Mucosa of stomach (tissue), 1 donor: ENCODE measurements at regions not wholly inside any gene's neighbourhood (a gene's known extent, or its start where the extent isn't known, plus 50 kb on each side); places are given as distances from the start of the nearest gene placed in this dataset.

Source experiments
- H3K27me3 ChIP-seq: one replicate; pipeline ENCODE4 v1.7.0; 2013; ENCODE audit warnings: mild to moderate bottlenecking, low read length; ENCODE audit not compliant: control insufficient read depth, insufficient read depth
- H3K36me3 ChIP-seq: one replicate; pipeline ENCODE4 v1.7.0; 2013; ENCODE audit warnings: low read length; ENCODE audit not compliant: control insufficient read depth, insufficient read depth
- H3K4me1 ChIP-seq: one replicate; pipeline ENCODE4 v1.7.0; 2013; ENCODE audit warnings: mild to moderate bottlenecking, low read length; ENCODE audit not compliant: control insufficient read depth, insufficient read depth
- H3K4me3 ChIP-seq: one replicate; pipeline ENCODE4 v1.7.0; 2013; ENCODE audit warnings: low read length
- H3K9ac ChIP-seq: one replicate; pipeline ENCODE4 v1.7.0; 2013; ENCODE audit warnings: mild to moderate bottlenecking, low read length, moderate library complexity
- H3K9me3 ChIP-seq: one replicate; pipeline ENCODE4 v1.7.0; 2013; ENCODE audit warnings: mild to moderate bottlenecking, low read length, moderate library complexity; ENCODE audit not compliant: control insufficient read depth
- donor health status: Pancreatic carcinoma.

DNA sequence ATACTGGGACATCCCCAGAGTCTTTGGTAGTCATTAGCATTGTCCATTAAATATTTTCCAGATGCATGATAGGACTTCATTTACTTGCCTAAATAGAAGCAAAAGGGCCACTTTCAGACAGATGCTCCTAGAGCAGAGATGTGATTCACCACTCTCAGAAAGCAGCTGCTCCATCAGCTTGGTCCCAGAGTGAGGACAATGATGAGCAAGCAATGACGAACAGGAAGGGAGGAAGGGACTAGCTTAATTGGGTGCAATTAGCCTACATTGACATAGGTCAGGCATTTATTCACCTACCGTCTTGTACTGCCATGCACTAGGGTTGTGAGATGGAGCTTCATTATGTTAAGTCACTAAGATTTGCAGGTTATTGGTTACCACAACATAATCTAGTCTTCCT lies 85.1 kb upstream of the PLXNA2 start:
- no peak overlapping the region for H3K4me3 ChIP-seq
- no peaks in the 10 kb centered on the region for H3K36me3 ChIP-seq
- no peaks in the 10 kb centered on the region for H3K9me3 ChIP-seq
- no peak overlapping the region for H3K9ac ChIP-seq
- no peaks in the 10 kb centered on the region for H3K27me3 ChIP-seq
- H3K4me1 ChIP-seq: peaks cover 10% of the 10 kb centered on the region

GRCh38 chr1:208332036-208332773 lies 88.0 kb upstream of the PLXNA2 start:
- H3K9me3 ChIP-seq: no peaks in the 10 kb centered on the region
- H3K27me3 ChIP-seq: no peaks in the 10 kb centered on the region
- no peaks in the 10 kb centered on the region for H3K36me3 ChIP-seq
- no peak overlapping the region for H3K9ac ChIP-seq
- no peak overlapping the region for H3K4me3 ChIP-seq
- H3K4me1 ChIP-seq: peaks cover 10% of the 10 kb centered on the region

DNA sequence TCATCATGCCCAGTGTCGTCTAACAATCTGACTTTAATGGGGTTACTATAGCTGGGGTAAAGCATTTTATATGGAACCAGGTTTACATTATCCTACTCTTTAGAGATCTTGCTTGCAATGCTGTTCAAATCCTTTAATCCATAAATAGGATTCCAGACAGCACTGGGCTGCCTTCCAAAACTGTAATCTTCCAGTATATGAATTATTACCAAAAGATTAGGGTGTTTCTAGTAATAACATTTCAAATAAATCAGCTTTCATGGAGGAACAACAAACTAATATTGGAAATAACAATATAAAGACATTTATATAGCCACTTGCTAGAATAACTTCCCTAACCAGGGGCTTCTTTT lies 88.6 kb upstream of the PLXNA2 start:
- H3K9me3 ChIP-seq: no peaks in the 10 kb centered on the region
- H3K9ac ChIP-seq: no peak overlapping the region
- H3K27me3 ChIP-seq: no peaks in the 10 kb centered on the region
- no peaks in the 10 kb centered on the region for H3K36me3 ChIP-seq
- peaks cover 10% of the 10 kb centered on the region for H3K4me1 ChIP-seq
- H3K4me3 ChIP-seq: no peak overlapping the region

GRCh38 chr1:208333676-208334075 lies 89.5 kb upstream of the PLXNA2 start:
- Histone ChIP-seq H3K36me3 (no peaks in the 10 kb centered on the region), H3K9me3 (no peaks in the 10 kb centered on the region), H3K4me3 (no peak overlapping the region), H3K9ac (no peak overlapping the region), H3K27me3 (no peaks in the 10 kb centered on the region), H3K4me1 (peaks cover 10% of the 10 kb centered on the region)

DNA sequence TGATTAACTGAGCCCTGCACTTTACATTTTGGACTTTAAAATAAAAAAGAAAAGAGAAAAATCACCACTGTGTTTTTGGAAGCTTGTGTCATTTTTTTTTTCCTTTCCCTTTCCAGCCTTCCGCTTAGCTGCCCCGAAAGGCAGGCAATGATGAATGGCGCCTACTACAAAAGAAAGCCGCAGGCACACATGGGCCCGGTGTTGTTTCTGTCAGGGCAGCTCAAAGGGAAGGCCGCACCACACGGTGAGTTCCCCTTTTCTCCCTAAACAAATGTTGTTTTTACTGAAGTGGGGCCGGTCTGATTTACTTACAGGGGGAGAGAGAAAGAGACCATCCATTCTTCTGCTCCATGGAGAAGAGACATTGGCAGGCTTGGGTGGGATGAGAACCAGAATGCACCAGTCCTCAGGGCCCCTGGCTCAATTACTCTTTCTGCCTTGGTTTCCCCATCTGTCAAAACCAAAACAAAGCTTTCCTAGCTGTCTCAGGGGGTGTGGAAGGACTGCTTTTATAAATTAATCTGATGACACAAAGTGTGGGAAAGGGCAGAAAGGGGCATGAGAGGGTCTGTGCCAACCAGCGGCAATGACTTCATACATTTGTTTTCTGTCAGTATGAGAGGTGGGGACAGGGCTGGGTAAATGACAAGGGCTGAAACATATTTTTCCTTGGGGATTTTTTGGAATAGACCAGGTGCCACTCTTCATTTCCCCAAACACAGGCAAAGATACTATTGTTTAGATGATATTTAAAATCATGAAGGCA lies 91.4 kb upstream of the PLXNA2 start:
- Histone ChIP-seq H3K4me1 (peaks cover 10% of the 10 kb centered on the region), H3K36me3 (no peaks in the 10 kb centered on the region), H3K9me3 (no peaks in the 10 kb centered on the region), H3K27me3 (no peaks in the 10 kb centered on the region), H3K9ac (no peak overlapping the region), H3K4me3 (no peak overlapping the region)

DNA sequence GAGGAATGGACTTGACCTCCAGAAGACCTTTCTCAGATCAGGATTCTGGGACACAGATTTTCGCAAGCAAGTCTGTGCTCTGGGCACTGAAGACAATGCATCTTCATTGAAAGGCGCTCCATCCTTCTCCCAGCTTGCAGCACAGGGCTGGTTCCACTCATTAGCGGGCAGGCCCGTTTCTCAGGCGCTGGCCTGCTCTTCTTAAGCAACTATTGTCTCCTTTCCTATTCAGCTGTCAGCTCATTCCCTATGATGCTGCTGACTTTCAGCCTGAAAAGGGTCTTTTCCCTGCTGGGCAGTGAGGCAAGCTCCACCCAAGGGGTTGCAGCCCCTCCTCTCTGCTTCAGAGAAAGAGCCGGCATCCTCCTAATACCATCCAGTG lies 91.9 kb upstream of the PLXNA2 start:
- H3K9me3 ChIP-seq: no peaks in the 10 kb centered on the region
- H3K36me3 ChIP-seq: no peaks in the 10 kb centered on the region
- H3K4me1 ChIP-seq: peaks cover 10% of the 10 kb centered on the region

DNA sequence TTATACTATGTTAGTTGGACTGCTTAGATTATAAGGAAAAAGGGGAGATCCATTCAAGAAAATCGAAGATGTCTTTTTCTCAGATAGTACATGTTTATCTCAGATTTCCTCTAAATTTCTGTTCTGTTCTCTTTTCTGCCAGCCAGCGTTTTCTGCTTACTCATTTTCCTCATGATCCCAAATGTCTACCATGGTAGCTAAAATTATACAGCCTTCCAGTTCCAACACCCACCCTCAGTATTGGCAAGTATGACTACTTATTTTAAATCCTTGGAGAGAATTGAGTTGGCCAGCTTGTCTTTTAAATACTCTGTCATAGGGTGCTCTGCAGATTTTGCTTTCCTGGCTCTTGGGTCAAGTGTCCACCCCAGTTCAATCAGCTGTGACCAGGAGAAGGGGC lies 95.7 kb upstream of the PLXNA2 start:
- Histone ChIP-seq H3K9ac (no peak overlapping the region), H3K36me3 (no peaks in the 10 kb centered on the region), H3K4me3 (no peak overlapping the region), H3K4me1 (no peaks in the 10 kb centered on the region), H3K27me3 (no peaks in the 10 kb centered on the region), H3K9me3 (no peaks in the 10 kb centered on the region)

More for the DNA sequence above, 91.9 kb upstream of the PLXNA2 start:
- no peaks in the 10 kb centered on the region for H3K27me3 ChIP-seq
- no peak overlapping the region for H3K4me3 ChIP-seq
- no peak overlapping the region for H3K9ac ChIP-seq

GRCh38 chr1:208343226-208343625 lies 99.0 kb upstream of the PLXNA2 start:
- Histone ChIP-seq H3K9ac (no peak overlapping the region), H3K9me3 (no peaks in the 10 kb centered on the region), H3K36me3 (no peaks in the 10 kb centered on the region), H3K4me3 (no peak overlapping the region), H3K4me1 (no peaks in the 10 kb centered on the region), H3K27me3 (no peaks in the 10 kb centered on the region)

DNA sequence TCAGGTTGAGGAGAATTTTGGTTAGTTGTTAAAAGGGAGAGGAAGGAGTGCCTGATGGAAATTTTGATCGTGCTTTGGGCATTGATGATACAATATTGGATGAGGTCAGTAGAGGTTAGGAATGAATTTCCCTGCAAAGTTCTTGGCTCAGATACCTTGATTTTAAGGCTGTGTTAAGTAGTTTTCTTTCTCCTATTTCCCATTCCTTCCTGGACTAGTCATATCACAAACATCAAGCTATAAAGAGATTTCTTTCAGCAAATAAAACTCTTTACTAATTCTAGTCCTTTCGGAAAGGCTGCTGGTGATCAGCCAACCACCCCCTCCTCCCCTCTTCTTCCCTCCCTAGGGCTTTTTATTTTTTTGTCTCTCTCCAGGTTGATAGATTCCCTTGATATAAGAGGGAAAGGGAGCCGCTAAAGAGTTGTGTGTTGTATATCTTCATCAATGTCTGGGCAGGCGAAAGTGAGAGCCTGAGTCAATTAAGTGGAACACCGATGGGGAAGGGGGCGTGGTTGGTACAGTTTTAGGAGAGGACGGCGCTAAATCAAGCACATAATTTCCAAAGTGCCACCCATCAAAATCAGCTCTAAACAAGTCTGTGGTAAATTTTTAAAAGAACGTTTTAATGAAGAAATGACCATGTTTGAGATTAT lies 100.1 kb upstream of the PLXNA2 start:
- Histone ChIP-seq H3K9me3 (no peaks in the 10 kb centered on the region), H3K9ac (no peak overlapping the region), H3K4me3 (no peak overlapping the region), H3K36me3 (no peaks in the 10 kb centered on the region), H3K27me3 (no peaks in the 10 kb centered on the region), H3K4me1 (no peaks in the 10 kb centered on the region)

DNA sequence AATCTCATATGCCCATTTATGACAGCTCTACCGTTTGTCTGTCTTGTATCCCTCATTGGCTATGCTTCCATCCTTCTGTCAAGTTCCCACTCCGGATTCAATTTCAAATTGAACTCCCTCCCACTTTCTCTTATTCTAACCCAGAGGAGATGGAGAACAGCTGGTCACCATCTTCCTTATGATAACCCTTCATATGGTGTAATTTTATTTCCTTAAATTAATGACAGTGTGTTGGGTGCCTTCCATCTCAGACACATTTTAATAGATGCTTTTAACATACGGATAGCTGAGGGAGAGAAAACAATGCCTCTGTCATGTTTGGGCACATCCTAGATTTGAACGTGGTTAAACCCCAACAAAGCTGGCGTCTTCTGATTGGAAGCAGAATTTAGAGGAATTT lies 103.0 kb upstream of the PLXNA2 start:
- H3K9me3 ChIP-seq: no peaks in the 10 kb centered on the region
- H3K27me3 ChIP-seq: no peaks in the 10 kb centered on the region
- H3K9ac ChIP-seq: no peak overlapping the region
- H3K4me3 ChIP-seq: no peak overlapping the region
- H3K36me3 ChIP-seq: no peaks in the 10 kb centered on the region
- no peaks in the 10 kb centered on the region for H3K4me1 ChIP-seq

DNA sequence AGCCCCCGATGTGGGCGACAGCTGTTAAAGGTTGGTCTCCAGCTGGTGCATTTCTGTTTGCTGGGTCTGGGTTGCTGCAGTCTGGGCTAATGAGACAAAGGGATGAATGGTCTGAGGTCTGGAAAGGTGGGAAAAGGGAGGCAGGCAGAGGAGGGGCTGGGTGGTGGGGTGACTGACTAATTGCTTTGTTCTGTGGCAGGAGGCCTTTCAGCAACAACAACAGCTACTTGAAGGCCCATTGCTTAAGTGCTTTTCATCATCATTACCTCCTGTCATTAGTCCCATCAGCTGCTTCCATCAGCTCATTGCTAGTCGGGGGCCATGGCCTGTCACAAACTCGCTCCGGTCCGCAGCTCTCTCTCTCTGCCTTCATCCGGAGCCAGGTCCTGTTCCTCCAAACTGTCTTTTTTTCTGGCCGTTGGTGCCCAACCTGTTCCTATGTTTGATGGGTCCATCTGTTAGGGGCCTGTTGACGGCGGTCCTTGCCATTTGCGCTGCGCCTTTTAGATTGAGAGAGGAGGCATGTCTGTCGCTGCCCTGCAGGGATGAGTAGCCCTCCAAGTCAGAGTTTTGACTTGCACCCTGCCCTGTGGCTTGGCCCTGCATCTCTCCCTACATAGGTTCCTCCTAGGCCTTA lies 105.6 kb upstream of the PLXNA2 start:
- Histone ChIP-seq H3K36me3 (no peaks in the 10 kb centered on the region), H3K9ac (no peak overlapping the region), H3K4me1 (no peaks in the 10 kb centered on the region), H3K9me3 (no peaks in the 10 kb centered on the region), H3K27me3 (no peaks in the 10 kb centered on the region), H3K4me3 (no peak overlapping the region)

DNA sequence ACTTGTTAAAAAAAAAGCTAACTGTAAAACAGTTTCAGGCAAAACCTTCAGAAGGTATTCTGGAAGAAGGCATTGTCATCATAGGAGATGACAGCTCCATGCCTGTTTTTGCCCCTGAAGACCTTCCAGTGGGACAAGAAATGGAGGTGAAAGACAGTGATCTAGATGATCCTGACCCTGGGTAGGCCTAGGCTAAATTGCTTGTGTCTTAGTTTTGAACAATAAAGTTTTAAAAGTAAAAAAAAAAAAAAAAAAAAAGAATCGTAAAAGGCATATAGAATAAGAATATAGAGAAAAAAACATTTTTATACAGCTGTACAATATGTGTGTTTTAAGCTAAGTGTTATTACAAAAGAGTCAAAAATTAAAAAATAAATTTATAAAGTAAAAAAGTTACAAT lies 106.6 kb upstream of the PLXNA2 start:
- Histone ChIP-seq H3K27me3 (no peaks in the 10 kb centered on the region), H3K4me3 (no peak overlapping the region), H3K9me3 (no peaks in the 10 kb centered on the region), H3K4me1 (no peaks in the 10 kb centered on the region), H3K9ac (no peak overlapping the region), H3K36me3 (no peaks in the 10 kb centered on the region)
